Thyroid gland (tissue), 4 donors: ENCODE measurements at regions not wholly inside any gene's neighbourhood (a gene's known extent, or its start where the extent isn't known, plus 50 kb on each side); places are given as distances from the start of the nearest gene placed in this dataset.

Experiments
- POLR2A ChIP-seq, 2 donors: fragments of 450-650 bp; IDR thresholded peaks; one replicate each; pipeline ENCODE4 v1.6.1; 2017; ENCODE audit warnings: antibody characterized with exemption in 2 of 2, mild to moderate bottlenecking in 2 of 2, moderate library complexity in 1 of 2
- TF ChIP-seq, protein P1 (sequence below), 6 experiments: fragments of 200-600 bp in 3 of 6; fragments of 450-650 bp in 3 of 6; sonication (generic) in 3 of 6; IDR thresholded peaks; one replicate each; pipeline ENCODE4 v1.5.1; 2016 to 2019; ENCODE audit warnings: antibody characterized with exemption in 6 of 6, mild to moderate bottlenecking in 2 of 6, inconsistent platforms in 1 of 6, moderate library complexity in 1 of 6

DNA sequence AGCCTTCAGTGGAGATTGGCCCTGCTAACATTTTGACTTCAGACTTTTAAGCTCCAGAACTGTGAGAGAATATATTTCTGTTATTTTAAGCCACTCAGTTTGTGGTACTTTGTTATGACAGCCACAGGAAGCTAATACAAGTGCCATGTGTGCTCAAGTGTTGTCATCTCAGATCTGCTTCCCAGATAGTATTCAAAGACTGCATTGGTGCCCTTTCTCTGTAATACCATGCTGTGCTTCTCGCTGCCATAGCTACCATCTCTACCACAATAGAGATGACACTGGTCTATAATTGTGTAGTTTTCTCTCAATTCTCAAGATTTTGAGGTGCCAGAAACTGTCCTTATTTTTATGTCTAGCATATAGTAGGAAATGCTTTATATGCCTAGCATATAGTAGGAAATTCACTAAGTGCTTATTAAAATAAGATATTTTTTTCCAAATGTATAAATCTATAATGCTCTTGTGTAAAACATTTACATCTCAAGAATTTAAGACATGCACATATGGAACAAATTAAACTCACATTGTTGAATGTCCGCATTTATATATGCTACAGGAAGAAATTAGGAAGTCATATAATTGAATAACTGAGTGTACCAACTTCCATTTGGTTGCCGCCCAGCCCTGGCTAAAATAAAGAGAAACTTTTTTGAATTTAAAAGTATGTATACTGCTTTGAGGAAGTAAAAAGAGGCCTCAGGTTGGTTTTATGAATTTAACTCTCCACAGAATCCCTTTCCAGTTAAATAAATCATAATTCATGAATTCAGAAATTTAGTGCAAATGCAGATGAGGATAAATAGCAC, 77.6 kb downstream of the TPBG start:
- TF ChIP-seq, protein P1, sequence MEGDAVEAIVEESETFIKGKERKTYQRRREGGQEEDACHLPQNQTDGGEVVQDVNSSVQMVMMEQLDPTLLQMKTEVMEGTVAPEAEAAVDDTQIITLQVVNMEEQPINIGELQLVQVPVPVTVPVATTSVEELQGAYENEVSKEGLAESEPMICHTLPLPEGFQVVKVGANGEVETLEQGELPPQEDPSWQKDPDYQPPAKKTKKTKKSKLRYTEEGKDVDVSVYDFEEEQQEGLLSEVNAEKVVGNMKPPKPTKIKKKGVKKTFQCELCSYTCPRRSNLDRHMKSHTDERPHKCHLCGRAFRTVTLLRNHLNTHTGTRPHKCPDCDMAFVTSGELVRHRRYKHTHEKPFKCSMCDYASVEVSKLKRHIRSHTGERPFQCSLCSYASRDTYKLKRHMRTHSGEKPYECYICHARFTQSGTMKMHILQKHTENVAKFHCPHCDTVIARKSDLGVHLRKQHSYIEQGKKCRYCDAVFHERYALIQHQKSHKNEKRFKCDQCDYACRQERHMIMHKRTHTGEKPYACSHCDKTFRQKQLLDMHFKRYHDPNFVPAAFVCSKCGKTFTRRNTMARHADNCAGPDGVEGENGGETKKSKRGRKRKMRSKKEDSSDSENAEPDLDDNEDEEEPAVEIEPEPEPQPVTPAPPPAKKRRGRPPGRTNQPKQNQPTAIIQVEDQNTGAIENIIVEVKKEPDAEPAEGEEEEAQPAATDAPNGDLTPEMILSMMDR (IDR thresholded peaks at IDR 0.05): no peak
- no peak for TF ChIP-seq POLR2A (IDR thresholded peaks at IDR 0.05)
